GM12878 (cell line): ENCODE measurements at regions not wholly inside any gene's neighbourhood (a gene's known extent, or its start where the extent isn't known, plus 50 kb on each side); places are given as distances from the start of the nearest gene placed in this dataset.

Experiments
- CREB1 ChIP-seq: IDR thresholded peaks from 2 replicates; pipeline ENCODE4 v1.6.1; 2012; ENCODE audit warnings: low read depth, mild to moderate bottlenecking, inconsistent platforms
- CTCF ChIP-seq, 3 experiments: IDR thresholded peaks in 2 of 3; conservative IDR thresholded peaks in 1 of 3; 2 replicates each; pipeline ENCODE4 v1.5.1; 2011; ENCODE audit warnings: low read depth in 3 of 3, low read length in 3 of 3, mild to moderate bottlenecking in 3 of 3, control low read depth in 2 of 3, moderate library complexity in 2 of 3, inconsistent platforms in 1 of 3, mixed read lengths in 1 of 3; ENCODE audit not compliant: control insufficient read depth in 2 of 3, insufficient read depth in 1 of 3; ENCODE audit errors: extremely low read depth in 1 of 3
- EP300 ChIP-seq, 2 experiments: fragments of 150-350 bp in 1 of 2; IDR thresholded peaks; 2 replicates each; pipeline ENCODE4 v1.6.1; 2011 to 2012; ENCODE audit warnings: low read depth in 2 of 2, low read length in 2 of 2, borderline replicate concordance in 1 of 2, improper control_type of control experiment in 1 of 2, inconsistent platforms in 1 of 2; ENCODE audit not compliant: control insufficient read depth in 1 of 2
- EZH2 ChIP-seq: IDR thresholded peaks from 2 replicates; pipeline ENCODE4 v1.6.1; 2012; ENCODE audit warnings: low read depth, mild to moderate bottlenecking, control low read depth, inconsistent platforms, low read length, borderline replicate concordance; ENCODE audit not compliant: control insufficient read depth
- REST ChIP-seq: IDR thresholded peaks from 2 replicates; pipeline ENCODE4 v1.6.1; 2012; ENCODE audit warnings: mild to moderate bottlenecking, low read depth, low read length
- TAF1 ChIP-seq: IDR thresholded peaks from 2 replicates; pipeline ENCODE4 v1.6.1; 2011; ENCODE audit warnings: mild to moderate bottlenecking, low read depth, low read length, borderline replicate concordance
- TF ChIP-seq, protein P1 (sequence below): fragments of 450-650 bp; IDR thresholded peaks from 2 replicates; pipeline ENCODE4 v1.6.1; 2017; ENCODE audit warnings: mild to moderate bottlenecking

DNA sequence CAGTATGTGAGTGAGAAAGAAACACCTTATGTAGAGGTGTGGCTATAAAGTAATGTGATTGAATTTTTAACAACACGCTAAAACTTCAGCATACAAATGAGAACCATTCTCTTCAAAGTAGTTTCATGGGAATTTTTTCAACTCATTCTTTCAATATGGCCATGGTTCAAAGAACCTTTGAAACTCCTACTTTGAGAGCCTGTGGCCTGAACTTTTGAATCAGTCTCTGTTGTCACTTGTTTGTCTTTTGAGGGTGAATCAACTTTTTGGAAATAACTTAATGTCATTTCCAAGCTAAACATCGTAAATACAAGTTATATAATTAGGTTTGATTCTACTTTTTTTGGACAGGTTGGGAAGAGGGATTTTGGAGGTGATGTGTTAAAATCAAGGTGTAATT is 49.9 kb upstream of the CASK start:
- TF ChIP-seq CTCF (IDR thresholded peaks at IDR 0.05 in 2 of 3, conservative IDR thresholded peaks at IDR 0.05 in 1 of 3; ENCODE audit: control insufficient read depth in 2 of 3, extremely low read depth in 1 of 3, insufficient read depth in 1 of 3, low read depth in 3 of 3, low read length in 3 of 3) (no peak), EZH2 (no peak), REST (no peak), EP300 (IDR thresholded peaks at IDR 0.05; ENCODE audit: borderline replicate concordance in 1 of 2, control insufficient read depth in 1 of 2, low read depth in 2 of 2, low read length in 2 of 2) (no peak), CREB1 (no peak), TAF1 (no peak)
- TF ChIP-seq, protein P1, sequence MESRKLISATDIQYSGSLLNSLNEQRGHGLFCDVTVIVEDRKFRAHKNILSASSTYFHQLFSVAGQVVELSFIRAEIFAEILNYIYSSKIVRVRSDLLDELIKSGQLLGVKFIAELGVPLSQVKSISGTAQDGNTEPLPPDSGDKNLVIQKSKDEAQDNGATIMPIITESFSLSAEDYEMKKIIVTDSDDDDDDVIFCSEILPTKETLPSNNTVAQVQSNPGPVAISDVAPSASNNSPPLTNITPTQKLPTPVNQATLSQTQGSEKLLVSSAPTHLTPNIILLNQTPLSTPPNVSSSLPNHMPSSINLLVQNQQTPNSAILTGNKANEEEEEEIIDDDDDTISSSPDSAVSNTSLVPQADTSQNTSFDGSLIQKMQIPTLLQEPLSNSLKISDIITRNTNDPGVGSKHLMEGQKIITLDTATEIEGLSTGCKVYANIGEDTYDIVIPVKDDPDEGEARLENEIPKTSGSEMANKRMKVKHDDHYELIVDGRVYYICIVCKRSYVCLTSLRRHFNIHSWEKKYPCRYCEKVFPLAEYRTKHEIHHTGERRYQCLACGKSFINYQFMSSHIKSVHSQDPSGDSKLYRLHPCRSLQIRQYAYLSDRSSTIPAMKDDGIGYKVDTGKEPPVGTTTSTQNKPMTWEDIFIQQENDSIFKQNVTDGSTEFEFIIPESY = no peak
